GM21360 (cell line): ENCODE measurements at regions not wholly inside any gene's neighbourhood (a gene's known extent, or its start where the extent isn't known, plus 50 kb on each side); places are given as distances from the start of the nearest gene placed in this dataset.
"Not testable (repeated sequence)": the region's sequence is repeated elsewhere in the genome, so short reads cannot be mapped to it uniquely, and the experiment has no call there.

Experiments used
- ATAC-seq: cut with Tn5 transposase; IDR thresholded peaks from one replicate; pipeline ENCODE4 v1.9.1; 2021; ENCODE audit warnings: mild to moderate bottlenecking, moderate library complexity; ENCODE audit not compliant: unreplicated experiment

- no peak for ATAC-seq
Observed at GRCh38 chr1:29690156-29690555, 453.8 kb downstream of the PTPRU start.

- no peak for ATAC-seq
Observed at GRCh38 chr1:29689372-29690030, 453.2 kb downstream of the PTPRU start.

- ATAC-seq, result no peak
Observed at GRCh38 chr1:29688471-29689365, 452.4 kb downstream of the PTPRU start.

- no peak for ATAC-seq
Observed at GRCh38 chr1:29687601-29688244, 451.4 kb downstream of the PTPRU start.

GRCh38 chr1:29687166-29687565 lies 450.8 kb downstream of the PTPRU start:
- ATAC-seq, result no peak

- ATAC-seq, result no peak
Observed at GRCh38 chr1:29686012-29686930, 449.9 kb downstream of the PTPRU start.

GRCh38 chr1:29685387-29685786 lies 449.1 kb downstream of the PTPRU start:
- ATAC-seq, result no peak

- no peak for ATAC-seq
Observed at GRCh38 chr1:29684141-29684540, 447.8 kb downstream of the PTPRU start.

- no peak for ATAC-seq
Observed at GRCh38 chr1:29683472-29683871, 447.1 kb downstream of the PTPRU start.

- ATAC-seq, result no peak
Observed at GRCh38 chr1:29682919-29683295, 446.6 kb downstream of the PTPRU start.

GRCh38 chr1:29682171-29682918 lies 446.0 kb downstream of the PTPRU start:
- no peak for ATAC-seq

- not testable (repeated sequence) for ATAC-seq
Observed at GRCh38 chr1:29681416-29681815, 445.1 kb downstream of the PTPRU start.

GRCh38 chr1:29679828-29680558 lies 443.7 kb downstream of the PTPRU start:
- no peak for ATAC-seq

- ATAC-seq, result no peak
Observed at GRCh38 chr1:29679316-29679715, 443.0 kb downstream of the PTPRU start.

- ATAC-seq, result no peak
Observed at GRCh38 chr1:29677028-29678024, 441.0 kb downstream of the PTPRU start.

- no peak for ATAC-seq
Observed at GRCh38 chr1:29676496-29676895, 440.2 kb downstream of the PTPRU start.

GRCh38 chr1:29675481-29676263 lies 439.4 kb downstream of the PTPRU start:
- no peak for ATAC-seq
